CD4-positive, alpha-beta T cell (primary cell): ENCODE measurements at regions not wholly inside any gene's neighbourhood (a gene's known extent, or its start where the extent isn't known, plus 50 kb on each side); places are given as distances from the start of the nearest gene placed in this dataset.

Experiments
- ATAC-seq: fragments of 200-7000 bp; cut with Tn5 transposase; one replicate; pipeline ENCODE4 v1.10.0; 2022; ENCODE audit warnings: mild to moderate bottlenecking; ENCODE audit not compliant: poor library complexity
- CTCF ChIA-PET: fragments of 350-600 bp; sonication (Branson Sonifier 250); formaldehyde crosslinking; loops from one replicate; lab custom pipeline; 2021; ENCODE audit warnings: antibody characterized with exemption, inconsistent platforms; lab: Charles Lee
- POLR2A ChIA-PET: fragments of 350-600 bp; sonication (Branson Sonifier 250); formaldehyde crosslinking; loops from one replicate; lab custom pipeline; 2021; ENCODE audit warnings: antibody characterized with exemption, inconsistent platforms; lab: Charles Lee
- DNase-seq, 14 experiments: peaks; one replicate each; pipeline ENCODE4 v3.0.0-alpha.2; 2013 to 2020; ENCODE audit warnings: mixed read lengths in 2 of 14
- H3K27ac ChIP-seq, 2 donors: one replicate each; pipeline versions ENCODE4 v1.5.1 to v1.7.0; 2013; ENCODE audit warnings: low read length in 2 of 2, low read depth in 1 of 2, mild to moderate bottlenecking in 1 of 2
- H3K27me3 ChIP-seq, 2 experiments: 1 replicate in 1 of 2; 2 replicates in 1 of 2; pipeline versions ENCODE4 v1.6.1 to v1.7.0; 2013; ENCODE audit warnings: low read length in 2 of 2, control low read depth in 1 of 2, mild to moderate bottlenecking in 1 of 2, moderate library complexity in 1 of 2; ENCODE audit not compliant: insufficient read depth in 2 of 2, control insufficient read depth in 1 of 2
- H3K36me3 ChIP-seq: one replicate; pipeline ENCODE4 v1.6.1; 2013; ENCODE audit warnings: low read length, control low read depth; ENCODE audit not compliant: insufficient read depth
- H3K4me1 ChIP-seq: one replicate; pipeline ENCODE4 v1.6.1; 2013; ENCODE audit warnings: low read length, control low read depth; ENCODE audit not compliant: insufficient read depth
- H3K4me3 ChIP-seq: one replicate; pipeline ENCODE4 v1.5.1; 2013; ENCODE audit warnings: mild to moderate bottlenecking, low read length, moderate library complexity
- H3K9me3 ChIP-seq, 2 experiments: 1 replicate in 1 of 2; 2 replicates in 1 of 2; pipeline versions ENCODE4 v1.6.1 to v1.7.0; 2013; ENCODE audit warnings: low read length in 2 of 2, mild to moderate bottlenecking in 2 of 2, control low read depth in 1 of 2, moderate library complexity in 1 of 2; ENCODE audit not compliant: control insufficient read depth in 1 of 2, insufficient read depth in 1 of 2
- H3K27ac Mint-ChIP-seq: one replicate; pipeline ENCODE4 v1.8.0; 2020; ENCODE audit warnings: mixed read lengths
- H3K27me3 Mint-ChIP-seq: one replicate; pipeline ENCODE4 v1.8.0; 2021; ENCODE audit warnings: mixed read lengths
- H3K36me3 Mint-ChIP-seq: one replicate; pipeline ENCODE4 v1.8.0; 2021; ENCODE audit warnings: low read depth, mixed read lengths
- H3K4me1 Mint-ChIP-seq: one replicate; pipeline ENCODE4 v1.8.0; 2021; ENCODE audit warnings: low read depth, mixed read lengths
- H3K4me3 Mint-ChIP-seq: one replicate; pipeline ENCODE4 v1.8.0; 2020; ENCODE audit warnings: mild to moderate bottlenecking, mixed read lengths
- H3K9me3 Mint-ChIP-seq: one replicate; pipeline ENCODE4 v1.8.0; 2020; ENCODE audit warnings: mixed read lengths
- CTCF ChIP-seq: fragments of 200-600 bp; IDR thresholded peaks from one replicate; pipeline ENCODE4 v1.8.0; 2022; ENCODE audit warnings: antibody characterized with exemption, mild to moderate bottlenecking
- intact Hi-C, 2 experiments: fragments of 100-400 bp; cut with DNase I in 1 of 2; cut with micrococcal nuclease in 1 of 2; formaldehyde crosslinking; loops; one replicate each; pipeline versions ENCODE4 v1.15.1 to v1.9.0; 2023 to 2025; cut with DNase I, micrococcal nuclease

- Histone ChIP-seq H3K4me1 (no peaks in the 10 kb centered on the region), H3K27ac (no peak overlapping the region), H3K4me3 (no peak overlapping the region), H3K36me3 (no peaks in the 10 kb centered on the region), H3K9me3 (peaks cover 0 to 5% of the 10 kb centered on the region in 2 experiments), H3K27me3 (no peaks in the 10 kb centered on the region)
- DNase-seq (peak in 1 of 14 experiments; percentile 1), ATAC-seq (no peak)
- intact Hi-C loops = no loop called here
- no peaks in the 10 kb centered on the region for H3K36me3 Mint-ChIP-seq
- H3K9me3 Mint-ChIP-seq = no peaks in the 10 kb centered on the region
- ChIA-PET CTCF (no interaction called here), POLR2A (no interaction called here)
- peaks cover 26% of the 10 kb centered on the region for H3K4me1 Mint-ChIP-seq
- no peak for TF ChIP-seq CTCF
- H3K27me3 Mint-ChIP-seq = no peaks in the 10 kb centered on the region
- no peak overlapping the region for H3K4me3 Mint-ChIP-seq
- H3K27ac Mint-ChIP-seq = no peak overlapping the region
These were observed 82.8 kb downstream of the IGLL1 start for GRCh38 chr22:23497016-23497885.

DNA sequence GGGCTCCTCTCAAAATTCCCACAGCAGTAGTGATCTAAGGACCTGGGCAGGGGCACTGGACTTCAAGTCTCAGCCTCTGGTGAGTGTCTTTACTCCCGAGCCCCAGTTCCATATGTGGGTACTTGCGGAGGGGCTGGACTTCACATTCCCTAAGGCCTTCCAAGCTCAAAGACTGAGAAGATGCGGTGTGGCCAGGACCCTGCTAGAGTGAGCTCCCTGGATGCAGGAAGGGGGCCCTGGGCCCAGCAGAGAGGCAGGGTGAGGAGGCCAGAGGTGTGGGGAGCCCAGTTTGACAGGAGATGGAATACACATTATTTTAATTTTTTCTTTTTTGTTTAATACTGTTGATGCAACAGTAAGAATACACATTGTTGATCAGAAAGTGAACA, 83.7 kb downstream of the IGLL1 start:
- intact Hi-C loops = no loop called here
- TF ChIP-seq CTCF = no peak
- ATAC-seq = no peak
- ChIA-PET CTCF (no interaction called here), POLR2A (no interaction called here)
- H3K4me1 ChIP-seq = no peaks in the 10 kb centered on the region
- H3K9me3 ChIP-seq = peaks cover 0 to 5% of the 10 kb centered on the region in 2 experiments
- Mint-ChIP-seq H3K4me1 (peaks cover 26% of the 10 kb centered on the region), H3K4me3 (no peak overlapping the region), H3K36me3 (no peaks in the 10 kb centered on the region), H3K27ac (no peak overlapping the region), H3K9me3 (no peaks in the 10 kb centered on the region), H3K27me3 (no peaks in the 10 kb centered on the region)
- no peak overlapping the region for H3K4me3 ChIP-seq
- no peak overlapping the region for H3K27ac ChIP-seq
- no peak for DNase-seq
- no peaks in the 10 kb centered on the region for H3K36me3 ChIP-seq
- H3K27me3 ChIP-seq = no peaks in the 10 kb centered on the region

DNA sequence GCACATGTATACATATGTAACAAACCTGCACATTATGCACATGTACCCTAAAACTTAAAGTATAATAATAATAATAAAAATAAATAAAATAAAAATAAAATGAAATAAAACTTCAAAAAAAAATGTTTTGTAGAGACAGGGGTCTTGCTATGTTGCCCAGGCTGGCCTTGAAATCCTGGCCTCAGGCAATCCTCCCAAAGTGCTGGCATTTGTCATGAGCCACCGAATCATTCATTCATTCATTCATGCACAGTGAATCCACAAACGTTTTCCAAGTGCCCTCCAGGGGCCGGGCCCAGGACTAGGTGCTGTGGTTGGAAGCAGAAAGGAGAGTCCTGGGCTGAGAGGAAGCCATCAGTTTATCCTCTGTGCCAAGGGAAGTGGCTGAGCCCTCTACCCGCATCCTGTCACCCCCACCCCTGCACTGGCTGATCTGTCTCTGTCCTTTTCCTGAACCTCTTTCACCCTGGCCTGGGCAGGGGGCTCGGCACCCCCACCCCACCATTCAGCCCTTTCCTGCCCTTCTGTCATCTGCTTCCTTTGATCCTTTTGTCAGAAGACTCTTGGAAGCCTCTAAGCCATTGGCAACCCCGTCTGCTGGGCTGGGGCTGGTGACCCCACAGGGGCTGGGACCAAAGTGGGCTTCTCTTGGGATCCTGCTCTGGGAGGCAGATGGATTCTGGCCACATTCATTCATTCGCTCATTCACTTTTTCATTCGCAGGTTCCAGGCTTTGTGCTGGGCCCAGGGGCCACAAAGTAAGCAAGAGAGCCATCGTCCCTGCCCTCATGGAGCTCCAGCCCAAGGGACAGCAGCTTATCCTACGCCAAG, 84.3 kb downstream of the IGLL1 start:
- H3K9me3 Mint-ChIP-seq = no peaks in the 10 kb centered on the region
- DNase-seq = peak in 2 of 14 experiments; percentile 17 to 32
- Histone ChIP-seq H3K4me3 (no peak overlapping the region), H3K4me1 (no peaks in the 10 kb centered on the region), H3K27ac (no peak overlapping the region), H3K36me3 (no peaks in the 10 kb centered on the region), H3K27me3 (no peaks in the 10 kb centered on the region), H3K9me3 (peaks cover 0 to 5% of the 10 kb centered on the region in 2 experiments)
- TF ChIP-seq CTCF = no peak
- H3K27me3 Mint-ChIP-seq = no peaks in the 10 kb centered on the region
- peaks cover 26% of the 10 kb centered on the region for H3K4me1 Mint-ChIP-seq
- H3K27ac Mint-ChIP-seq = no peak overlapping the region
- ChIA-PET CTCF (no interaction called here), POLR2A (no interaction called here)
- H3K4me3 Mint-ChIP-seq = no peak overlapping the region
- ATAC-seq = no peak
- intact Hi-C loops = no loop called here
- no peaks in the 10 kb centered on the region for H3K36me3 Mint-ChIP-seq
